Neural progenitor cell (in vitro differentiated cells): ENCODE measurements at regions not wholly inside any gene's neighbourhood (a gene's known extent, or its start where the extent isn't known, plus 50 kb on each side); places are given as distances from the start of the nearest gene placed in this dataset.
A peak's percentile ranks its signal among the peaks of the same experiment; 100 is the strongest.

ENCODE experiments used
- DNase-seq: peaks from one replicate; pipeline ENCODE4 v3.0.0-alpha.2; 2016; ENCODE audit warnings: low spot score
- H2AFZ ChIP-seq: fragments of 200-600 bp; sonication (generic); replicated peaks from 2 replicates; pipeline ENCODE4 v1.6.1; 2016; ENCODE audit warnings: antibody characterized with exemption
- H3F3A ChIP-seq: fragments of 200-600 bp; sonication (generic); 2 replicates; pipeline ENCODE4 v1.6.1; 2016; ENCODE audit warnings: antibody characterized with exemption, low read depth
- H3K27ac ChIP-seq: fragments of 200-600 bp; sonication (generic); 2 replicates; pipeline ENCODE4 v1.5.1; 2016; ENCODE audit warnings: mild to moderate bottlenecking
- H3K27me3 ChIP-seq: fragments of 200-600 bp; sonication (generic); 2 replicates; pipeline ENCODE4 v1.6.1; 2016; ENCODE audit warnings: mild to moderate bottlenecking, moderate library complexity
- H3K36me3 ChIP-seq: fragments of 200-600 bp; sonication (generic); 2 replicates; pipeline ENCODE4 v1.5.1; 2016
- H3K4me1 ChIP-seq: fragments of 200-600 bp; sonication (generic); 2 replicates; pipeline ENCODE4 v1.6.1; 2016; ENCODE audit warnings: mixed run types
- H3K4me2 ChIP-seq: fragments of 200-600 bp; sonication (generic); 2 replicates; pipeline ENCODE4 v1.6.1; 2016
- H3K4me3 ChIP-seq: fragments of 200-600 bp; sonication (generic); 2 replicates; pipeline ENCODE4 v1.5.1; 2016
- H3K79me2 ChIP-seq: fragments of 200-600 bp; sonication (generic); 2 replicates; pipeline ENCODE4 v1.6.1; 2016; ENCODE audit warnings: low read depth
- H3K9ac ChIP-seq: fragments of 200-600 bp; sonication (generic); 2 replicates; pipeline ENCODE4 v1.6.1; 2016
- H3K9me3 ChIP-seq: fragments of 200-600 bp; sonication (generic); 2 replicates; pipeline ENCODE4 v1.5.1; 2016; ENCODE audit warnings: low read depth
- H4K20me1 ChIP-seq: fragments of 200-600 bp; sonication (generic); 2 replicates; pipeline ENCODE4 v1.6.1; 2016; ENCODE audit warnings: low read depth
- H3K27ac Mint-ChIP-seq: 3 replicates; pipeline ENCODE4 v1.8.0; 2021; ENCODE audit warnings: mixed read lengths
- H3K27me3 Mint-ChIP-seq: 2 replicates; pipeline ENCODE4 v1.8.0; 2022; ENCODE audit warnings: low read depth, mild to moderate bottlenecking, inconsistent platforms, moderate library complexity, mixed read lengths; ENCODE audit not compliant: insufficient read depth
- H3K36me3 Mint-ChIP-seq: 3 replicates; pipeline ENCODE4 v1.8.0; 2021; ENCODE audit warnings: mixed read lengths
- H3K4me1 Mint-ChIP-seq: 3 replicates; pipeline ENCODE4 v1.8.0; 2021; ENCODE audit warnings: mixed read lengths
- H3K4me3 Mint-ChIP-seq: 3 replicates; pipeline ENCODE4 v1.8.0; 2021; ENCODE audit warnings: mild to moderate bottlenecking, moderate library complexity, mixed read lengths
- H3K9me3 Mint-ChIP-seq: 3 replicates; pipeline ENCODE4 v1.8.0; 2020; ENCODE audit warnings: mixed read lengths
- EZH2 ChIP-seq: fragments of 200-600 bp; sonication (generic); IDR thresholded peaks from 2 replicates; pipeline ENCODE4 v1.6.1; 2017; ENCODE audit warnings: antibody characterized with exemption, mild to moderate bottlenecking, moderate library complexity
- EZH2phosphoT487 ChIP-seq: fragments of 200-600 bp; sonication (generic); IDR thresholded peaks from 2 replicates; pipeline ENCODE4 v1.6.1; 2017; ENCODE audit warnings: antibody characterized with exemption
- TF ChIP-seq, protein P1 (sequence below): fragments of 200-600 bp; sonication (generic); IDR thresholded peaks from 2 replicates; pipeline ENCODE4 v1.5.1; 2017; ENCODE audit warnings: antibody characterized with exemption, mild to moderate bottlenecking

DNA sequence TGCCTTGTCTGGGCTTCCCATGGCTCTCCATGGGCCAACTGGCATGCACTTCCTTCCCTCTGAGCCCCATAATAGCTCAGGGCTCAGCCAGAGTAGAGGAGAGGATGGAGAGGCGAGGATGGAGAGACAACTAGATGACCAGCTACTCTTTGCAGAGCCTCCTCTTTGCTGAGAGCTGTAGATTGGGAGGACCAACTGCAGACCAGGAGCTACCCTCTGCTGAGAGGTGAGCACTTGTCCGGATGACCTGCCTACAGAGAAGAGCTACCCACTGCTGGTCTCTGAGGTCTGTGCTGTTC lies 58.0 kb upstream of the ETV3 start:
- Histone ChIP-seq H3K9me3 (no peaks in the 10 kb centered on the region), H3K36me3 (no peaks in the 10 kb centered on the region), H2AFZ (no peak overlapping the region), H3K27me3 (no peaks in the 10 kb centered on the region), H3K4me1 (no peaks in the 10 kb centered on the region), H3K4me2 (no peak overlapping the region), H3K4me3 (no peak overlapping the region), H3K9ac (no peak overlapping the region), H3K27ac (no peak overlapping the region), H4K20me1 (no peaks in the 10 kb centered on the region), H3F3A (no peaks in the 10 kb centered on the region), H3K79me2 (no peaks in the 10 kb centered on the region)
- Mint-ChIP-seq H3K9me3 (no peaks in the 10 kb centered on the region), H3K4me3 (no peak overlapping the region), H3K4me1 (peaks cover 2% of the 10 kb centered on the region), H3K27me3 (peaks cover 4% of the 10 kb centered on the region), H3K27ac (no peak overlapping the region), H3K36me3 (no peaks in the 10 kb centered on the region)
- TF ChIP-seq, protein P1, sequence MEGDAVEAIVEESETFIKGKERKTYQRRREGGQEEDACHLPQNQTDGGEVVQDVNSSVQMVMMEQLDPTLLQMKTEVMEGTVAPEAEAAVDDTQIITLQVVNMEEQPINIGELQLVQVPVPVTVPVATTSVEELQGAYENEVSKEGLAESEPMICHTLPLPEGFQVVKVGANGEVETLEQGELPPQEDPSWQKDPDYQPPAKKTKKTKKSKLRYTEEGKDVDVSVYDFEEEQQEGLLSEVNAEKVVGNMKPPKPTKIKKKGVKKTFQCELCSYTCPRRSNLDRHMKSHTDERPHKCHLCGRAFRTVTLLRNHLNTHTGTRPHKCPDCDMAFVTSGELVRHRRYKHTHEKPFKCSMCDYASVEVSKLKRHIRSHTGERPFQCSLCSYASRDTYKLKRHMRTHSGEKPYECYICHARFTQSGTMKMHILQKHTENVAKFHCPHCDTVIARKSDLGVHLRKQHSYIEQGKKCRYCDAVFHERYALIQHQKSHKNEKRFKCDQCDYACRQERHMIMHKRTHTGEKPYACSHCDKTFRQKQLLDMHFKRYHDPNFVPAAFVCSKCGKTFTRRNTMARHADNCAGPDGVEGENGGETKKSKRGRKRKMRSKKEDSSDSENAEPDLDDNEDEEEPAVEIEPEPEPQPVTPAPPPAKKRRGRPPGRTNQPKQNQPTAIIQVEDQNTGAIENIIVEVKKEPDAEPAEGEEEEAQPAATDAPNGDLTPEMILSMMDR, result no peak
- TF ChIP-seq EZH2 (no peak), EZH2phosphoT487 (no peak)
- DNase-seq, result no peak

DNA sequence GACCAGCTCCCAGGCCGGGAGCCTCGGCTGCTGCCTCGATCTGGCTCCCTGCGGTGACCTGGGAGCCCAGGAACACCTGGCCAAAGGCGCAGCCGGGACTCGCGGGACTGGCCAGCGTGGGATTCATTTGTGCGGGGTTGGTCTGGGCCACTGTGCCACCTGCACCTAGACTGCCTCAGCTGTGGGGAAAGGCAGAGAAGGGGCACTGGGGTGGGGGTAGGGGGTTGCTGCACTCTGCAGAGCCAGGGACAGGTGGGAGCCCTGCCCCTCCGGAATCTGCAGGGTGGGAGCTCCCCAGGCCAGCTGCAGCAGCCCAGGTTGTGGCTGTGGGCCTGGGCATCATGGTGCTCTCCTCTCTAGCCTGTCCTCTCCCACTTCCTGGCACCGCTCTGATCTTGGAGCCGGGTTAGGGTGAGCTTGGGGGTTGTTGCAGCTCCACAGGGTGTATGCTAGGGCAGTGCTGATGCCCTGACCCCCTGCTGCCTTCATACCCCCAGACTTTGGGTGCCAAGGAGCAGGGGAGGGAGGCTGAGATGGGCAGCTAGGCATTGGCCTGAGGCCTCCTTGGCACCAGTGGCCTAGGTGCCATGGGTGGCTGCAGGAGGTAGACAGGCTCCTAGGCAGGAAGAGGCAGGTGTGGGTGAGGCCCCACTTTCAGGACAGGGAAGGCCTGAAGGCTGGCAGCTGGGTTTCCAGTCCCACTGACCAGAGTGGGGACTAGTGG lies 57.5 kb upstream of the ETV3 start:
- Histone ChIP-seq H3K4me2 (no peak overlapping the region), H3K27ac (no peak overlapping the region), H3K27me3 (no peaks in the 10 kb centered on the region), H3K36me3 (no peaks in the 10 kb centered on the region), H2AFZ (no peak overlapping the region), H3K9me3 (no peaks in the 10 kb centered on the region), H3K79me2 (no peaks in the 10 kb centered on the region), H3F3A (no peaks in the 10 kb centered on the region), H3K9ac (no peak overlapping the region), H3K4me3 (no peak overlapping the region), H4K20me1 (no peaks in the 10 kb centered on the region), H3K4me1 (no peaks in the 10 kb centered on the region)
- H3K4me3 Mint-ChIP-seq, result no peak overlapping the region
- H3K9me3 Mint-ChIP-seq, result no peaks in the 10 kb centered on the region
- no peaks in the 10 kb centered on the region for H3K36me3 Mint-ChIP-seq
- no peak for DNase-seq
- peaks cover 4% of the 10 kb centered on the region for H3K27me3 Mint-ChIP-seq
- peaks cover 2% of the 10 kb centered on the region for H3K4me1 Mint-ChIP-seq
- H3K27ac Mint-ChIP-seq, result no peak overlapping the region
- TF ChIP-seq EZH2, result no peak
- no peak for TF ChIP-seq EZH2phosphoT487
- TF ChIP-seq, protein P1, result no peak

DNA sequence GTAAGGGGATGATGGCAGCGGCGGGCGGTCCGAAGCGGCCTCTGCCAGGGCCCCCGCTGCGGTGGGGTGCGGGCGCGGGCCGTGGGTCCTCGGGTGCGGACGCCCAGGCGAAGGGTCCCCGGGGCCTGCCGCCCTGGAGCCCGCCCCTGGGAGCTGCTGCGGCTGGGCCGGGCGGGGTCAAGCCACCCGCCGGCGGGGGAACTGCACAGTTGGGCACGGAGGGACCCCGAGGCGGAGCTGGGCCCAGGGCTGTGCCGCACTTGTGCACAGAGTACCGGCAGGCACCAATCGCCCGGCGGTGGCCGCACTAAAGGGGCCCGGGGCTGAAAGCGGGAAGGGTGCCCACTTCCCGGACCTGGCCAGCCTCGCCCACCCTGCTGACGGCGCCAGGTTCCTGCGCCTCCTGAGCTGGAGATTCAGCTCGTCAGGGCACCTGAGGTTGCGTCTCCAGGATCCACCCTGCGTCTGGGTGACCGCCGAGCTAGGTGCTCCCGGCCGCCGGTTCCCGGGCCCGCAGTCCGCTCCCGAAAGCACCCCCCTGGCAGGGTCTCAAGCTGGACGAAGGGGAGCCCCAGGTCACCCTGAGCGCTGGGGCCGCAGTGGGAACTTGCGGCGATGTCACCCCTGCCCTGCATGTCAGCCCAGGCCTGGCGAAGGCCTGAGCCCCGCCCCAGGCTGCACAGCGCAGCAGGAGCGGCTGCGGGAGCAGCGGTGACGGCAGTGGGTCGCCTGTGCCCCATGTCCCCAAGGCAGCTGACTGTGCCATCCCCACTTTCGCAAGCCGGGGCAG lies 56.7 kb upstream of the ETV3 start:
- Histone ChIP-seq H4K20me1 (no peaks in the 10 kb centered on the region), H3K79me2 (no peaks in the 10 kb centered on the region), H3F3A (no peaks in the 10 kb centered on the region), H3K36me3 (no peaks in the 10 kb centered on the region), H3K4me3 (no peak overlapping the region), H3K27me3 (no peaks in the 10 kb centered on the region), H3K9ac (no peak overlapping the region), H3K4me1 (no peaks in the 10 kb centered on the region), H3K9me3 (no peaks in the 10 kb centered on the region), H2AFZ (no peak overlapping the region), H3K4me2 (no peak overlapping the region), H3K27ac (no peak overlapping the region)
- Mint-ChIP-seq H3K27ac (no peak overlapping the region), H3K4me1 (peaks cover 2% of the 10 kb centered on the region), H3K4me3 (peak overlapping the region; percentile 44), H3K9me3 (no peaks in the 10 kb centered on the region), H3K36me3 (no peaks in the 10 kb centered on the region), H3K27me3 (peaks cover 4% of the 10 kb centered on the region)
- DNase-seq, result no peak
- no peak for TF ChIP-seq EZH2phosphoT487
- TF ChIP-seq, protein P1, result no peak
- TF ChIP-seq EZH2, result no peak
